ENCODE measurements at regions not wholly inside any gene's neighbourhood (a gene's known extent, or its start where the extent isn't known, plus 50 kb on each side); places are given as distances from the start of the nearest gene placed in this dataset.
A peak's percentile ranks its signal among the peaks of the same experiment; 100 is the strongest.

GRCh38 chr11:27213232-27213660 is 149.8 kb downstream of the CCDC34 start:
- DNase-seq: no peak

- no peak for DNase-seq
Measured at GRCh38 chr11:27212248-27212780, 150.7 kb downstream of the CCDC34 start.

GRCh38 chr11:27211370-27212127 is 151.5 kb downstream of the CCDC34 start:
- peak; percentile 4 for DNase-seq

- DNase-seq: no peak
Measured at GRCh38 chr11:27210531-27210930, 152.5 kb downstream of the CCDC34 start.

- peak; percentile 63 for DNase-seq
Measured at GRCh38 chr11:27209562-27210005, 153.4 kb downstream of the CCDC34 start.

GRCh38 chr11:27208846-27209245 is 154.2 kb downstream of the CCDC34 start:
- DNase-seq: no peak

- no peak for DNase-seq
Measured at GRCh38 chr11:27207025-27207650, 155.9 kb downstream of the CCDC34 start.

GRCh38 chr11:27205779-27206570 is 157.0 kb downstream of the CCDC34 start:
- DNase-seq: no peak

GRCh38 chr11:27205250-27205649 is 157.8 kb downstream of the CCDC34 start:
- no peak for DNase-seq

GRCh38 chr11:27204529-27204928 is 158.5 kb downstream of the CCDC34 start:
- no peak for DNase-seq

GRCh38 chr11:27203077-27203647 is 159.9 kb downstream of the CCDC34 start:
- no peak for DNase-seq

GRCh38 chr11:27201454-27202302 is 161.1 kb downstream of the BBOX1 start:
- peak; percentile 91 for DNase-seq

GRCh38 chr11:27200779-27201453 is 160.3 kb downstream of the BBOX1 start:
- DNase-seq: no peak

GRCh38 chr11:27196203-27196897 is 155.7 kb downstream of the BBOX1 start:
- DNase-seq: no peak

- DNase-seq: no peak
Measured at GRCh38 chr11:27195837-27196202, 155.2 kb downstream of the BBOX1 start.

- no peak for DNase-seq
Measured at GRCh38 chr11:27194976-27195375, 154.4 kb downstream of the BBOX1 start.

GRCh38 chr11:27193434-27194225 is 153.0 kb downstream of the BBOX1 start:
- DNase-seq: no peak

GRCh38 chr11:27192184-27192583 is 151.6 kb downstream of the BBOX1 start:
- DNase-seq: no peak

GRCh38 chr11:27191639-27192038 is 151.0 kb downstream of the BBOX1 start:
- DNase-seq: no peak

GRCh38 chr11:27188696-27189095 is 148.1 kb downstream of the BBOX1 start:
- DNase-seq: no peak

Measured in NCI-H1105 treated with DMSO at 0.1 percent for 48 hours (cell line).